ENCODE measurements at regions not wholly inside any gene's neighbourhood (a gene's known extent, or its start where the extent isn't known, plus 50 kb on each side); places are given as distances from the start of the nearest gene placed in this dataset.

GRCh38 chrX:39873117-39873516 is 224.6 kb downstream of the BCOR start:
- DNase-seq (ENCODE audit: insufficient read length, low spot score) = no peak
- no peak for FAIRE-seq

GRCh38 chrX:39874202-39874816 is 223.4 kb downstream of the BCOR start:
- DNase-seq (ENCODE audit: insufficient read length, low spot score) (no peak), FAIRE-seq (no peak)
- no peak for TF ChIP-seq POLR2A (IDR thresholded peaks at IDR 0.05; ENCODE audit: low read depth, low read length)

More at GRCh38 chrX:39873117-39873516, 224.6 kb downstream of the BCOR start:
- TF ChIP-seq POLR2A (IDR thresholded peaks at IDR 0.05; ENCODE audit: low read depth, low read length) = no peak

- no peak for DNase-seq (ENCODE audit: insufficient read length, low spot score)
- no peak for TF ChIP-seq POLR2A (IDR thresholded peaks at IDR 0.05; ENCODE audit: low read depth, low read length)
- no peak for FAIRE-seq
Observed at GRCh38 chrX:39875834-39876628, 221.7 kb downstream of the BCOR start.

- FAIRE-seq (no peak), DNase-seq (ENCODE audit: insufficient read length, low spot score) (no peak)
- TF ChIP-seq POLR2A (IDR thresholded peaks at IDR 0.05; ENCODE audit: low read depth, low read length) = no peak
Observed at GRCh38 chrX:39877905-39878304, 219.9 kb downstream of the BCOR start.

- no peak for DNase-seq (ENCODE audit: insufficient read length, low spot score)
- no peak for TF ChIP-seq POLR2A (IDR thresholded peaks at IDR 0.05; ENCODE audit: low read depth, low read length)
- no peak for FAIRE-seq
Observed at GRCh38 chrX:39883666-39884065, 214.1 kb downstream of the BCOR start.

- no peak for TF ChIP-seq POLR2A (IDR thresholded peaks at IDR 0.05; ENCODE audit: low read depth, low read length)
- DNase-seq (ENCODE audit: insufficient read length, low spot score) = no peak
- no peak for FAIRE-seq
Observed at GRCh38 chrX:39886282-39886681, 211.5 kb downstream of the BCOR start.

GRCh38 chrX:39888730-39889129 is 209.0 kb downstream of the BCOR start:
- FAIRE-seq (no peak), DNase-seq (ENCODE audit: insufficient read length, low spot score) (no peak)
- no peak for TF ChIP-seq POLR2A (IDR thresholded peaks at IDR 0.05; ENCODE audit: low read depth, low read length)

GRCh38 chrX:39889704-39890103 is 208.1 kb downstream of the BCOR start:
- no peak for TF ChIP-seq POLR2A (IDR thresholded peaks at IDR 0.05; ENCODE audit: low read depth, low read length)
- FAIRE-seq (no peak), DNase-seq (ENCODE audit: insufficient read length, low spot score) (no peak)

- TF ChIP-seq POLR2A (IDR thresholded peaks at IDR 0.05; ENCODE audit: low read depth, low read length) = no peak
- DNase-seq (ENCODE audit: insufficient read length, low spot score) (no peak), FAIRE-seq (no peak)
Observed at GRCh38 chrX:39890807-39891206, 207.0 kb downstream of the BCOR start.

- DNase-seq (ENCODE audit: insufficient read length, low spot score) (no peak), FAIRE-seq (no peak)
- TF ChIP-seq POLR2A (IDR thresholded peaks at IDR 0.05; ENCODE audit: low read depth, low read length) = no peak
Observed at GRCh38 chrX:39891781-39892180, 206.0 kb downstream of the BCOR start.

GRCh38 chrX:39893417-39894338 is 204.1 kb downstream of the BCOR start:
- TF ChIP-seq POLR2A (IDR thresholded peaks at IDR 0.05; ENCODE audit: low read depth, low read length) = no peak
- FAIRE-seq = no peak
- DNase-seq (ENCODE audit: insufficient read length, low spot score) = no peak

GRCh38 chrX:39894683-39895082 is 203.1 kb downstream of the BCOR start:
- no peak for DNase-seq (ENCODE audit: insufficient read length, low spot score)
- no peak for FAIRE-seq
- TF ChIP-seq POLR2A (IDR thresholded peaks at IDR 0.05; ENCODE audit: low read depth, low read length) = no peak

GRCh38 chrX:39895218-39896110 is 202.3 kb downstream of the BCOR start:
- TF ChIP-seq POLR2A (IDR thresholded peaks at IDR 0.05; ENCODE audit: low read depth, low read length) = no peak
- DNase-seq (ENCODE audit: insufficient read length, low spot score) = no peak
- no peak for FAIRE-seq
